ENCODE measurements at regions not wholly inside any gene's neighbourhood (a gene's known extent, or its start where the extent isn't known, plus 50 kb on each side); places are given as distances from the start of the nearest gene placed in this dataset.
A peak's percentile ranks its signal among the peaks of the same experiment; 100 is the strongest.

- Histone ChIP-seq H3K9me3 (replicated peaks in 1 of 2; ENCODE audit: control insufficient read depth in 2 of 2, insufficient read depth in 1 of 2, low read depth in 1 of 2, low read length in 2 of 2) (no peaks in the 10 kb centered on the region), H3K36me3 (replicated peaks in 1 of 2; ENCODE audit: control insufficient read depth in 2 of 2, insufficient read depth in 2 of 2, low read length in 2 of 2) (no peaks in the 10 kb centered on the region), H3K4me2 (ENCODE audit: insufficient read depth, low read length, poor library complexity, severe bottlenecking) (no peak overlapping the region), H4K8ac (ENCODE audit: low read depth, low read length) (no peak overlapping the region), H4K91ac (ENCODE audit: low read depth, low read length, poor library complexity) (no peak overlapping the region), H3K23ac (ENCODE audit: low read depth, low read length, poor library complexity) (no peak overlapping the region), H3K79me1 (ENCODE audit: low read depth, low read length) (peaks cover 1% of the 10 kb centered on the region), H3K4ac (ENCODE audit: low read length) (no peak overlapping the region), H3K18ac (ENCODE audit: low read length) (peak overlapping the region; percentile 1), H2BK5ac (ENCODE audit: low read length) (no peak overlapping the region), H2BK15ac (ENCODE audit: low read length) (peak overlapping the region; percentile 90), H2AFZ (ENCODE audit: low read length) (no peak overlapping the region), H3K9ac (ENCODE audit: low read depth, low read length, poor library complexity) (no peak overlapping the region), H3K4me1 (ENCODE audit: control insufficient read depth in 2 of 2, insufficient read depth in 1 of 2, low read depth in 1 of 2, low read length in 2 of 2) (peaks cover 14 to 25% of the 10 kb centered on the region in 2 donors), H2BK120ac (ENCODE audit: low read depth, low read length) (no peak overlapping the region), H3K27me3 (ENCODE audit: control insufficient read depth in 3 of 3, insufficient read depth in 3 of 3, low read depth in 1 of 3, low read length in 3 of 3) (no peaks in the 10 kb centered on the region), H2AK5ac (ENCODE audit: low read depth, low read length) (peak overlapping the region; percentile 65), H3K27ac (replicated peaks; ENCODE audit: low read length) (no peak overlapping the region), H3K4me3 (ENCODE audit: low read length in 2 of 2) (no peak overlapping the region), H3K14ac (ENCODE audit: low read length) (no peak overlapping the region), H2BK12ac (ENCODE audit: low read length) (no peak overlapping the region)
- DNase-seq (ENCODE audit: low spot score) = no peak
- no CpG with 5 or more reads among the region's 2 CpGs for WGBS, 2 donors (ENCODE audit: extremely low coverage in 2 of 2, insufficient read length in 2 of 2, insufficient replicate concordance in 1 of 2)
Observed at GRCh38 chr2:43074052-43074451, 152.4 kb downstream of the ZFP36L2 start.

- H4K91ac ChIP-seq (ENCODE audit: low read depth, low read length, poor library complexity) = no peak overlapping the region
- H3K4me3 ChIP-seq (ENCODE audit: low read length in 2 of 2) = no peak overlapping the region
- H4K8ac ChIP-seq (ENCODE audit: low read depth, low read length) = no peak overlapping the region
- H3K18ac ChIP-seq (ENCODE audit: low read length) = no peak overlapping the region
- H3K9me3 ChIP-seq (replicated peaks in 1 of 2; ENCODE audit: control insufficient read depth in 2 of 2, insufficient read depth in 1 of 2, low read depth in 1 of 2, low read length in 2 of 2) = no peaks in the 10 kb centered on the region
- no peak overlapping the region for H2BK120ac ChIP-seq (ENCODE audit: low read depth, low read length)
- no peak overlapping the region for H3K23ac ChIP-seq (ENCODE audit: low read depth, low read length, poor library complexity)
- no CpG with 5 or more reads among the region's 7 CpGs for WGBS, 2 donors (ENCODE audit: extremely low coverage in 2 of 2, insufficient read length in 2 of 2, insufficient replicate concordance in 1 of 2)
- no peak overlapping the region for H2BK15ac ChIP-seq (ENCODE audit: low read length)
- H3K36me3 ChIP-seq (replicated peaks in 1 of 2; ENCODE audit: control insufficient read depth in 2 of 2, insufficient read depth in 2 of 2, low read length in 2 of 2) = no peaks in the 10 kb centered on the region
- no peak overlapping the region for H3K4me2 ChIP-seq (ENCODE audit: insufficient read depth, low read length, poor library complexity, severe bottlenecking)
- no peak overlapping the region for H2BK5ac ChIP-seq (ENCODE audit: low read length)
- peaks cover 2% of the 10 kb centered on the region for H3K79me1 ChIP-seq (ENCODE audit: low read depth, low read length)
- no peak overlapping the region for H3K4ac ChIP-seq (ENCODE audit: low read length)
- H2AK5ac ChIP-seq (ENCODE audit: low read depth, low read length) = peak overlapping the region; percentile 65
- H3K14ac ChIP-seq (ENCODE audit: low read length) = no peak overlapping the region
- no peaks in the 10 kb centered on the region for H3K27me3 ChIP-seq (ENCODE audit: control insufficient read depth in 3 of 3, insufficient read depth in 3 of 3, low read depth in 1 of 3, low read length in 3 of 3)
- DNase-seq (ENCODE audit: low spot score) = no peak
- no peak overlapping the region for H2BK12ac ChIP-seq (ENCODE audit: low read length)
- H2AFZ ChIP-seq (ENCODE audit: low read length) = no peak overlapping the region
- no peak overlapping the region for H3K9ac ChIP-seq (ENCODE audit: low read depth, low read length, poor library complexity)
- H3K4me1 ChIP-seq (ENCODE audit: control insufficient read depth in 2 of 2, insufficient read depth in 1 of 2, low read depth in 1 of 2, low read length in 2 of 2) = peaks cover 14 to 32% of the 10 kb centered on the region in 2 donors
- H3K27ac ChIP-seq (replicated peaks; ENCODE audit: low read length) = no peak overlapping the region
Observed at GRCh38 chr2:43073401-43073825, 153.0 kb downstream of the ZFP36L2 start.

- Histone ChIP-seq H3K27ac (replicated peaks; ENCODE audit: low read length) (peak overlapping the region; percentile 52), H3K9me3 (replicated peaks in 1 of 2; ENCODE audit: control insufficient read depth in 2 of 2, insufficient read depth in 1 of 2, low read depth in 1 of 2, low read length in 2 of 2) (no peaks in the 10 kb centered on the region), H4K8ac (ENCODE audit: low read depth, low read length) (peak overlapping the region; percentile 99), H2BK12ac (ENCODE audit: low read length) (peak overlapping the region; percentile 97), H3K14ac (ENCODE audit: low read length) (no peak overlapping the region), H3K27me3 (ENCODE audit: control insufficient read depth in 3 of 3, insufficient read depth in 3 of 3, low read depth in 1 of 3, low read length in 3 of 3) (no peaks in the 10 kb centered on the region), H2BK15ac (ENCODE audit: low read length) (peak overlapping the region; percentile 84), H2BK120ac (ENCODE audit: low read depth, low read length) (peak overlapping the region; percentile 99), H3K4me3 (ENCODE audit: low read length in 2 of 2) (no peak overlapping the region), H3K9ac (ENCODE audit: low read depth, low read length, poor library complexity) (no peak overlapping the region), H3K18ac (ENCODE audit: low read length) (peak overlapping the region; percentile 95), H2BK5ac (ENCODE audit: low read length) (peak overlapping the region; percentile 77), H3K23ac (ENCODE audit: low read depth, low read length, poor library complexity) (peak overlapping the region; percentile 74), H2AK5ac (ENCODE audit: low read depth, low read length) (peak overlapping the region; percentile 96), H2AFZ (ENCODE audit: low read length) (peak overlapping the region; percentile 80), H3K4me1 (ENCODE audit: control insufficient read depth in 2 of 2, insufficient read depth in 1 of 2, low read depth in 1 of 2, low read length in 2 of 2) (peaks cover 14 to 40% of the 10 kb centered on the region in 2 donors), H3K36me3 (replicated peaks in 1 of 2; ENCODE audit: control insufficient read depth in 2 of 2, insufficient read depth in 2 of 2, low read length in 2 of 2) (no peaks in the 10 kb centered on the region), H3K4me2 (ENCODE audit: insufficient read depth, low read length, poor library complexity, severe bottlenecking) (no peak overlapping the region), H4K91ac (ENCODE audit: low read depth, low read length, poor library complexity) (peak overlapping the region; percentile 74), H3K79me1 (ENCODE audit: low read depth, low read length) (peaks cover 2% of the 10 kb centered on the region), H3K4ac (ENCODE audit: low read length) (peak overlapping the region; percentile 42)
- no peak for DNase-seq (ENCODE audit: low spot score)
- no CpG with 5 or more reads among the region's 16 CpGs for WGBS, 2 donors (ENCODE audit: extremely low coverage in 2 of 2, insufficient read length in 2 of 2, insufficient replicate concordance in 1 of 2)
Observed at GRCh38 chr2:43071599-43072550, 154.5 kb downstream of the ZFP36L2 start.

Data from neuronal stem cell (in vitro differentiated cells).